Osteocyte (in vitro differentiated cells): ENCODE measurements at regions not wholly inside any gene's neighbourhood (a gene's known extent, or its start where the extent isn't known, plus 50 kb on each side); places are given as distances from the start of the nearest gene placed in this dataset.

Source experiments
- DNase-seq: peaks from one replicate; pipeline ENCODE4 v3.0.0; 2021; ENCODE audit warnings: mixed read lengths; ENCODE audit not compliant: unreplicated experiment; ENCODE audit errors: extremely low spot score
- H3K27ac Mint-ChIP-seq: one replicate; pipeline ENCODE4 v1.8.0; 2021; ENCODE audit warnings: mild to moderate bottlenecking, mixed read lengths; ENCODE audit not compliant: unreplicated experiment
- H3K27me3 Mint-ChIP-seq: one replicate; pipeline ENCODE4 v1.8.0; 2021; ENCODE audit warnings: mixed read lengths; ENCODE audit not compliant: unreplicated experiment
- H3K36me3 Mint-ChIP-seq: one replicate; pipeline ENCODE4 v1.8.0; 2021; ENCODE audit warnings: mixed read lengths; ENCODE audit not compliant: unreplicated experiment
- H3K4me1 Mint-ChIP-seq: one replicate; pipeline ENCODE4 v1.8.0; 2021; ENCODE audit warnings: mixed read lengths; ENCODE audit not compliant: unreplicated experiment
- H3K4me3 Mint-ChIP-seq: one replicate; pipeline ENCODE4 v1.8.0; 2021; ENCODE audit warnings: mild to moderate bottlenecking, moderate library complexity, mixed read lengths; ENCODE audit not compliant: unreplicated experiment
- H3K9me3 Mint-ChIP-seq: one replicate; pipeline ENCODE4 v1.8.0; 2021; ENCODE audit warnings: mixed read lengths; ENCODE audit not compliant: unreplicated experiment
- TF ChIP-seq, protein P1 (sequence below): fragments of 200-600 bp; sonication (generic); IDR thresholded peaks from 2 replicates; pipeline ENCODE4 v1.5.0; 2021; ENCODE audit warnings: antibody characterized with exemption, mild to moderate bottlenecking, moderate library complexity

DNA sequence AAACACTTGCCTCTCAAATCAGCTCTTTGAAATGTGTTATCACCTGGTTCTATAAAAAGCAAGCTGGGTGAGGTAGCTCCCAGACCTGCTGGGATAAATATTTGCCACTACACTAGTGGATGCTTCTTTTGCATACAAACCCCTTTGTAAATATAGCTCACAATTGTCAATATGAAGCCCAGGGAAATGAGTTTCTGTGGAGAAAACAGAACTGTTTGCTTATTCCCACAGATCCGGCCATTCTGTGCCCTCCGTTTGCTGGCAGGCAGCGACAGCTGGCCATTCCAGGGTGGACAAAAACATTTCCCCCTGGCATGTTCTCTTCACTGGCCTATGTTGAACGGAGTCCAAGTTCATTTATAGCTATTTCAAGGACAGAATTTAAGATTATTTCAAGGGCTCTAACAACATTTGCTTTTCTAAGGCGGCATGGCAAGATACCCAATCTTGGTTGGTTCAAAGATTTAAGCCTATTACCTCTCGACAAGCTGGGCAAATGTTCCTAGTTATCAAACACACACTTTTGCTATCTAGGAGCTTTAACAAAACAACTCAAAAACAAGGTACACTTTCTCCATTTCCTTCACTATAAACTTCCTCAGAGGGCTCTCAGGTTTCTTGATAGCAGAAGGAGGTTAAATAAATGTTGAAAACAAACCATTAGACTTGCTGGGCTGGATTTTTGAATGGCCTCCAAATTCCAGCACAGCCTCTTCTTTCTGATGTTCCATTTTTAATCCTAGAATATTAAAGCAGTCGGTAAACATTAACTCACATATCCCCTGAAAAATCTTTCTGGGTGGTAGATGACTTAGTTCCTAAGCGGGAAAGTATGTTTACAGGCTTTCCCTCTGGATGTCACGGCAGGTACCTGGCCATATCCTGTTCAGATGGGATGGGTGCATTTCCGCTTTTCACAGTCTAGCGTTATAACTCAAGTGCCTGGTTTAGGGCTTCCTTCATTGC, 332.3 kb downstream of the PLK2 start:
- H3K27ac Mint-ChIP-seq, result peak overlapping the region; percentile 74
- peaks cover 26% of the 10 kb centered on the region for H3K4me1 Mint-ChIP-seq
- DNase-seq, result no peak
- no peaks in the 10 kb centered on the region for H3K9me3 Mint-ChIP-seq
- TF ChIP-seq, protein P1, sequence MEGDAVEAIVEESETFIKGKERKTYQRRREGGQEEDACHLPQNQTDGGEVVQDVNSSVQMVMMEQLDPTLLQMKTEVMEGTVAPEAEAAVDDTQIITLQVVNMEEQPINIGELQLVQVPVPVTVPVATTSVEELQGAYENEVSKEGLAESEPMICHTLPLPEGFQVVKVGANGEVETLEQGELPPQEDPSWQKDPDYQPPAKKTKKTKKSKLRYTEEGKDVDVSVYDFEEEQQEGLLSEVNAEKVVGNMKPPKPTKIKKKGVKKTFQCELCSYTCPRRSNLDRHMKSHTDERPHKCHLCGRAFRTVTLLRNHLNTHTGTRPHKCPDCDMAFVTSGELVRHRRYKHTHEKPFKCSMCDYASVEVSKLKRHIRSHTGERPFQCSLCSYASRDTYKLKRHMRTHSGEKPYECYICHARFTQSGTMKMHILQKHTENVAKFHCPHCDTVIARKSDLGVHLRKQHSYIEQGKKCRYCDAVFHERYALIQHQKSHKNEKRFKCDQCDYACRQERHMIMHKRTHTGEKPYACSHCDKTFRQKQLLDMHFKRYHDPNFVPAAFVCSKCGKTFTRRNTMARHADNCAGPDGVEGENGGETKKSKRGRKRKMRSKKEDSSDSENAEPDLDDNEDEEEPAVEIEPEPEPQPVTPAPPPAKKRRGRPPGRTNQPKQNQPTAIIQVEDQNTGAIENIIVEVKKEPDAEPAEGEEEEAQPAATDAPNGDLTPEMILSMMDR, result no peak
- no peak overlapping the region for H3K4me3 Mint-ChIP-seq
- no peaks in the 10 kb centered on the region for H3K36me3 Mint-ChIP-seq
- H3K27me3 Mint-ChIP-seq, result no peaks in the 10 kb centered on the region

DNA sequence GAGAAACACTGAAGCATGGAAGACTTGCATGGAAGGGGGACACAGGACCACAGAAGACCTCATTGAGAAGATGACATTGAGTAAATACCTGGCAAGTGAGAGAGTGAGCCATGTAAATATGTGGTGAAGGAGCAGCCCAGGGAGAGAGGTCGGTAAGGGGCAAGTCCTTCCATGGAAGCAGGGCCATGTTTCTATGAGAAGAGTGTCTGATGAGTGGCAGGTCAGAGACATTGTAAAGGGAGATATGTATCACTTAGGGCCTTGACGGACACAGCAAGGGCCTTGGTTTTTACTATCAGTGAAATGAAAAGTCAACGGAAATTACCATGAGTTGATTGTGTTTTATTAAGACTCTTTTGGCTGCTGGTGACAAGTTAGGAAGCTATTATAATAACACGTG, 336.4 kb downstream of the PLK2 start:
- peaks cover 18% of the 10 kb centered on the region for H3K4me1 Mint-ChIP-seq
- H3K4me3 Mint-ChIP-seq, result no peak overlapping the region
- TF ChIP-seq, protein P1, result no peak
- no peak for DNase-seq
- H3K36me3 Mint-ChIP-seq, result no peaks in the 10 kb centered on the region
- H3K27ac Mint-ChIP-seq, result no peak overlapping the region
- no peaks in the 10 kb centered on the region for H3K27me3 Mint-ChIP-seq
- H3K9me3 Mint-ChIP-seq, result no peaks in the 10 kb centered on the region

DNA sequence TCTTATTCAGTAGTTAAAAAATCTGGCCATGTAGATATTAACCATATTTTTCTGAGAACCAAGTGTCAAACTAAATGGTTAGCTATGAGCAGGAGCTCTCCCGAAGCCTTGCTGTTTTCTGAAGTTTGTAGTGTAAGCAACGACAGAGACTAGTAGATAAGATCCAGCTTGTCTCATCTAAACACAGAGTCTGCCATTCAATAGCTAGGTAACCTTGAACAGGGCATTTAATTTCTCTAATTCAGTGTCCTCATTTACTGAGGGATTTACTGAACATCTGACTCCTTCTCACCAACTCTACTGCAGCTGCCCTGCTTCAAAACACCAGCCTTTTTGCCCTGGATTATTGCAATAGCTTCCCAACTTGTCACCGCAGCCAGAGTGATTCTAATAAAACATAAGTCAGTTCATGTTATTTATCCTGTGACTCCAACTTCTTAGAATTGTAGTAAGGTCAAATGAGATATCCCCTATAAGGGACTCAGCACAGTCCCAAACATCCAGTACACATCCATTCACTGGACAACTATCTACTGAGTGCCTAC, 337.0 kb downstream of the PLK2 start:
- no peak overlapping the region for H3K4me3 Mint-ChIP-seq
- DNase-seq, result no peak
- no peaks in the 10 kb centered on the region for H3K36me3 Mint-ChIP-seq
- H3K9me3 Mint-ChIP-seq, result no peaks in the 10 kb centered on the region
- no peak overlapping the region for H3K27ac Mint-ChIP-seq
- peaks cover 13% of the 10 kb centered on the region for H3K4me1 Mint-ChIP-seq
- TF ChIP-seq, protein P1, result no peak
- H3K27me3 Mint-ChIP-seq, result no peaks in the 10 kb centered on the region

DNA sequence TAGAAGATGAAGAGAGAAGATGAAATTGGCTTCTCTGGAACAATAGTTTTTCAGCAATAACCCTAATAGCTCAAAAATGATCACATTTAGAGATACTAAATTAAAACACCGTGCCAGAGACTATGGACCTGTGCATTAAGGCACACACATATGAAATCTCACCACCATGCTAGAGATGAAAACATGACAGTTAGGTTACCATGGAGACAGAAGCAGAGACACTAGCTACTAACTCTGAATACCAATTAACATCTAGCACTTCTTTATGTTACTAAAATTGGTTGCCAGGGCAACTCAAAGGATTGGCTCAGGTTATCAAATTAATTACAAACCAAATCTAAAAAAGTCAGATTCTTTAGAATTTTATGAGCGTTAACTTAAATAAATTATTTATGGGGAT, 337.7 kb downstream of the PLK2 start:
- no peak overlapping the region for H3K4me3 Mint-ChIP-seq
- TF ChIP-seq, protein P1, result no peak
- no peak overlapping the region for H3K27ac Mint-ChIP-seq
- no peaks in the 10 kb centered on the region for H3K27me3 Mint-ChIP-seq
- no peaks in the 10 kb centered on the region for H3K36me3 Mint-ChIP-seq
- H3K4me1 Mint-ChIP-seq, result peaks cover 5% of the 10 kb centered on the region
- no peak for DNase-seq
- H3K9me3 Mint-ChIP-seq, result no peaks in the 10 kb centered on the region

DNA sequence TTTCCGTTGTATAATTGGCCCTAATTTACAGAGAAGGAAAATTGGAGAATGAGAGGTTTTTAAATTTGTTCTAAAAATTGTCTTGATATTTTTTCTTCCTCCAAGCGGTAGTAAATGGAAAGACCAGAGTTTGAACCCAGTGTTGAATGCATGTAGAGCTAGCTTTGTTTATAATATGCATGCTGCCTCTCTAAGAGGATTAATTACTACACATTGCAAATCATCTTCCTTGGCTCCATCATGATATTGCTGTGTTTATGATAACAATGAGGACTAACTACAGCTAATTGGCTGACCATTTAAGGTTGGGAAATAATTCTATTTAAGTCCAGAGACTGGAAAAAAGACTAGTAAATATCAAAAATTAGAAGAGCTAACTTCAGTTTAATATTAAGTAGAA, 338.5 kb downstream of the PLK2 start:
- Mint-ChIP-seq H3K27me3 (no peaks in the 10 kb centered on the region), H3K9me3 (no peaks in the 10 kb centered on the region), H3K4me3 (no peak overlapping the region), H3K36me3 (no peaks in the 10 kb centered on the region), H3K4me1 (peaks cover 3% of the 10 kb centered on the region), H3K27ac (no peak overlapping the region)
- no peak for DNase-seq
- TF ChIP-seq, protein P1, result no peak
